HCT116 (cell line): ENCODE measurements at regions not wholly inside any gene's neighbourhood (a gene's known extent, or its start where the extent isn't known, plus 50 kb on each side); places are given as distances from the start of the nearest gene placed in this dataset.

ENCODE experiments used
- ATAC-seq: fragments of 200-7000 bp; cut with Tn5 transposase; 2 replicates; pipeline ENCODE4 v1.9.1; 2020; ENCODE audit warnings: mild to moderate bottlenecking, moderate library complexity
- BruUV-seq: library from RNA; stranded (reverse); fragments of 400-500 nt; replicated peaks from 2 replicates; lab custom pipeline; 2021; lab: Mats Ljungman, UMichigan
- CTCF ChIA-PET: fragments of 300-600 bp; sonication (Branson Sonifier 250); formaldehyde crosslinking; loops from one replicate; lab custom pipeline; 2021; ENCODE audit warnings: antibody characterized with exemption; lab: Charles Lee
- POLR2A ChIA-PET: fragments of 300-600, 350-600 bp; sonication (Branson Sonifier 250); formaldehyde crosslinking; loops from one replicate; lab custom pipeline; 2021; ENCODE audit warnings: antibody characterized with exemption; lab: Charles Lee
- RAD21 ChIA-PET, 2 experiments: fragments of 300-600 bp; sonication (Branson Sonifier 250); formaldehyde crosslinking; loops; one replicate each; lab custom pipeline; 2023; ENCODE audit warnings: low total read pairs in 2 of 2; ENCODE audit not compliant: uncharacterized antibody in 2 of 2, unreplicated experiment in 2 of 2, low non-redundant PET in 1 of 2; lab: Charles Lee
- DNase-seq: peaks from one replicate; pipeline ENCODE4 v3.0.0-alpha.2; 2010; ENCODE audit warnings: low read depth, low spot score
- H2AFZ ChIP-seq: fragments of 200-600 bp; shearing (Covaris generic), sonication (generic); 2 replicates; pipeline ENCODE4 v1.6.1; 2017; ENCODE audit warnings: low read depth, mixed run types, mixed read lengths, antibody characterized with exemption, low read length; ENCODE audit not compliant: poor library complexity, severe bottlenecking
- H3K27ac ChIP-seq: 2 replicates; pipeline ENCODE4 v1.5.1; 2012; ENCODE audit warnings: low read depth, low read length
- H3K27me3 ChIP-seq: fragments of 200-600 bp; sonication (generic); 2 replicates; pipeline ENCODE4 v1.6.1; 2016; ENCODE audit warnings: mixed run types, low read length, mixed read lengths; ENCODE audit not compliant: insufficient read depth
- H3K36me3 ChIP-seq, 2 experiments: fragments of 200-500 bp in 1 of 2; fragments of 200-600 bp in 1 of 2; sonication (Bioruptor generic) in 1 of 2; sonication (generic) in 1 of 2; 2 replicates each; pipeline versions ENCODE4 v1.5.1 to v1.6.1; 2014 to 2016; ENCODE audit warnings: low read length in 2 of 2, inconsistent platforms in 1 of 2, mixed read lengths in 1 of 2, mixed run types in 1 of 2; ENCODE audit not compliant: insufficient read depth in 2 of 2, control insufficient read depth in 1 of 2
- H3K4me1 ChIP-seq, 2 experiments: fragments of 200-600 bp in 1 of 2; sonication (generic) in 1 of 2; 2 replicates each; pipeline versions ENCODE4 v1.5.1 to v1.6.1; 2012 to 2017; ENCODE audit warnings: low read length in 2 of 2, inconsistent platforms in 1 of 2, mild to moderate bottlenecking in 1 of 2, mixed read lengths in 1 of 2, mixed run types in 1 of 2, moderate library complexity in 1 of 2; ENCODE audit not compliant: insufficient read depth in 2 of 2, control insufficient read depth in 1 of 2
- H3K4me2 ChIP-seq: fragments of 200-600 bp; sonication (generic); 2 replicates; pipeline ENCODE4 v1.6.1; 2017; ENCODE audit warnings: mixed run types, low read length, mixed read lengths
- H3K4me3 ChIP-seq, 2 experiments: fragments of 200-600 bp in 1 of 2; sonication (generic) in 1 of 2; replicated peaks in 1 of 2; 2 replicates each; pipeline ENCODE4 v1.5.1; 2011 to 2016; ENCODE audit warnings: low read length in 2 of 2, control low read depth in 1 of 2, low read depth in 1 of 2, mild to moderate bottlenecking in 1 of 2, mixed read lengths in 1 of 2, mixed run types in 1 of 2
- H3K79me2 ChIP-seq: fragments of 200-600 bp; sonication (generic); 2 replicates; pipeline ENCODE4 v1.6.1; 2017; ENCODE audit warnings: mild to moderate bottlenecking, mixed run types, low read length, moderate library complexity, mixed read lengths; ENCODE audit not compliant: insufficient read depth
- H3K9ac ChIP-seq: fragments of 200-600 bp; sonication (generic); 2 replicates; pipeline ENCODE4 v1.6.1; 2016; ENCODE audit warnings: low read length, mixed read lengths
- H3K9me2 ChIP-seq: fragments of 200-600 bp; sonication (generic), shearing (Covaris generic); 2 replicates; pipeline ENCODE4 v1.6.1; 2017; ENCODE audit warnings: mixed run types, mild to moderate bottlenecking, moderate library complexity; ENCODE audit not compliant: insufficient read depth
- H3K9me3 ChIP-seq, 2 experiments: fragments of 200-500 bp in 1 of 2; fragments of 200-600 bp in 1 of 2; sonication (Bioruptor generic) in 1 of 2; sonication (generic) in 1 of 2; 2 replicates each; pipeline ENCODE4 v1.6.1; 2014 to 2017; ENCODE audit warnings: low read length in 2 of 2, mixed read lengths in 2 of 2, inconsistent platforms in 1 of 2, low read depth in 1 of 2, mild to moderate bottlenecking in 1 of 2, mixed run types in 1 of 2, moderate library complexity in 1 of 2; ENCODE audit not compliant: control insufficient read depth in 1 of 2, insufficient read depth in 1 of 2
- H4K20me1 ChIP-seq: fragments of 200-600 bp; sonication (generic), shearing (Covaris generic); 2 replicates; pipeline ENCODE4 v1.6.1; 2017; ENCODE audit warnings: mixed run types, mild to moderate bottlenecking, moderate library complexity; ENCODE audit not compliant: insufficient read depth
- CEBPB ChIP-seq: IDR thresholded peaks from 2 replicates; pipeline ENCODE4 v1.6.1; 2012; ENCODE audit warnings: low read depth
- CTCF ChIP-seq, 3 experiments: fragments of 200-600 bp in 1 of 3; sonication (generic) in 1 of 3; IDR thresholded peaks in 2 of 3; conservative IDR thresholded peaks in 1 of 3; 2 replicates each; pipeline ENCODE4 v1.5.1; 2012 to 2017; ENCODE audit warnings: low read depth in 2 of 3, low read length in 2 of 3, antibody characterized with exemption in 1 of 3, borderline replicate concordance in 1 of 3, control low read depth in 1 of 3, mild to moderate bottlenecking in 1 of 3, mixed read lengths in 1 of 3, mixed run types in 1 of 3, moderate library complexity in 1 of 3; ENCODE audit not compliant: insufficient read depth in 1 of 3
- EGR1 ChIP-seq: IDR thresholded peaks from 2 replicates; pipeline ENCODE4 v1.6.1; 2012; ENCODE audit warnings: low read depth
- ELF1 ChIP-seq: IDR thresholded peaks from 2 replicates; pipeline ENCODE4 v1.6.1; 2012; ENCODE audit warnings: low read depth, borderline replicate concordance
- EZH2phosphoT487 ChIP-seq: fragments of 200-600 bp; IDR thresholded peaks from 2 replicates; pipeline ENCODE4 v1.6.1; 2018; ENCODE audit warnings: antibody characterized with exemption, borderline replicate concordance
- JUND ChIP-seq: IDR thresholded peaks from 2 replicates; pipeline ENCODE4 v1.6.1; 2012
- MAX ChIP-seq: IDR thresholded peaks from 2 replicates; pipeline ENCODE4 v1.6.1; 2012
- POLR2AphosphoS5 ChIP-seq: IDR thresholded peaks from 2 replicates; pipeline ENCODE4 v1.6.1; 2011; ENCODE audit warnings: mild to moderate bottlenecking, low read depth, low read length, moderate library complexity
- RAD21 ChIP-seq: IDR thresholded peaks from 2 replicates; pipeline ENCODE4 v1.6.1; 2012; ENCODE audit warnings: low read depth, mild to moderate bottlenecking
- SIN3A ChIP-seq: IDR thresholded peaks from 2 replicates; pipeline ENCODE4 v1.6.1; 2012; ENCODE audit warnings: low read depth
- SP1 ChIP-seq: IDR thresholded peaks from 2 replicates; pipeline ENCODE4 v1.6.1; 2012; ENCODE audit warnings: low read depth
- SRF ChIP-seq: IDR thresholded peaks from 2 replicates; pipeline ENCODE4 v1.6.1; 2012; ENCODE audit warnings: low read depth
- YY1 ChIP-seq: IDR thresholded peaks from 2 replicates; pipeline ENCODE4 v1.6.1; 2011; ENCODE audit warnings: low read length, low read depth, moderate library complexity, mild to moderate bottlenecking; ENCODE audit not compliant: insufficient replicate concordance; ENCODE audit errors: extremely low read depth
- ZNF274 ChIP-seq: fragments of 200-500 bp; sonication (Bioruptor generic); IDR thresholded peaks from 2 replicates; pipeline ENCODE4 v1.6.1; 2014; ENCODE audit warnings: mild to moderate bottlenecking, low read depth, low read length, inconsistent platforms
- intact Hi-C: fragments of 100-400 bp; cut with micrococcal nuclease; formaldehyde crosslinking; loops from 2 replicates; pipeline ENCODE4 v1.10.0; 2022
- TF ChIP-seq, protein P1 (sequence below): IDR thresholded peaks from 2 replicates; pipeline ENCODE4 v1.6.1; 2012

DNA sequence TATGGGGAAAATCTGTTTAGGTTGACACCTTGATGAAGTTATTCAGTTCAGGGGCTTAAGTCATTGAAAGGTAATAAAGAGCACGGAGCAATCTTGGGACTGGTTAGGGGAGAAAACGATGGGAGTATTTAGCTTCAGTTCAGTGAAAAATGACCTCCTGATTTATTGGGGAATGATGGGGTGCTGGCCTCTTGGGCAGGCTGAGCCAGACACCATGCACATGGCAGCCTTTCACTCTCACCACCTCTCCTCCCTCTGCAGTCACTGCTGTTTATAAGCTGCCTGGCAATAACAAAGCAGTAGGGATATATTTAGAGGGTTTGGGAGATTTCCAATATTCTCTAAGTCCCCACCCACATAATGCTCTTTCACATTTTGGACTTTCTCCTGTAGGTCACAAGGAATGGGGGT, 140.5 kb upstream of the HS3ST2 start:
- BruUV-seq, result no TSS peak

GRCh38 chr16:22674832-22675191, 139.2 kb upstream of the HS3ST2 start:
- BruUV-seq, result no TSS peak
- intact Hi-C loops, result loop anchor here (5.0 kb wide), 3 partner anchors 353 to 1823 kb away; partner anchors contain the start of gene LDAF1
- ATAC-seq (no peak), DNase-seq (no peak)
- Histone ChIP-seq H3K9me2 (no peaks in the 10 kb centered on the region), H3K4me3 (no peak overlapping the region), H3K27ac (no peak overlapping the region), H3K9me3 (no peaks in the 10 kb centered on the region), H2AFZ (no peak overlapping the region), H3K79me2 (no peaks in the 10 kb centered on the region), H3K9ac (no peak overlapping the region), H3K36me3 (no peaks in the 10 kb centered on the region), H3K4me1 (peaks cover 0 to 9% of the 10 kb centered on the region in 2 experiments; a peak in 2 of 4 replicates), H3K4me2 (no peak overlapping the region), H3K27me3 (peaks cover 52% of the 10 kb centered on the region), H4K20me1 (no peaks in the 10 kb centered on the region)
- RAD21 ChIA-PET, result no interaction called here
- POLR2A ChIA-PET, result no interaction called here
- CTCF ChIA-PET, result no interaction called here
- TF ChIP-seq CEBPB (no peak), SRF (no peak), JUND (no peak), ZNF274 (no peak), ELF1 (no peak), EGR1 (no peak), RAD21 (no peak), SIN3A (no peak), POLR2AphosphoS5 (no peak), MAX (no peak), EZH2phosphoT487 (no peak)
- TF ChIP-seq, protein P1, sequence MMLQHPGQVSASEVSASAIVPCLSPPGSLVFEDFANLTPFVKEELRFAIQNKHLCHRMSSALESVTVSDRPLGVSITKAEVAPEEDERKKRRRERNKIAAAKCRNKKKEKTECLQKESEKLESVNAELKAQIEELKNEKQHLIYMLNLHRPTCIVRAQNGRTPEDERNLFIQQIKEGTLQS, result no peak

More for the DNA sequence above, 140.5 kb upstream of the HS3ST2 start:
- H3K9ac ChIP-seq, result no peak overlapping the region
- no peak for ATAC-seq
- DNase-seq, result no peak
- H3K27ac ChIP-seq, result no peak overlapping the region
- ChIA-PET POLR2A (no interaction called here), RAD21 (no interaction called here), CTCF (no interaction called here)
- H3K4me2 ChIP-seq, result no peak overlapping the region
- H3K9me2 ChIP-seq, result no peaks in the 10 kb centered on the region
- H3K36me3 ChIP-seq, result no peaks in the 10 kb centered on the region
- TF ChIP-seq SP1 (no peak), POLR2AphosphoS5 (no peak), CTCF (IDR thresholded peaks at IDR 0.05 in 2 of 3, conservative IDR thresholded peaks at IDR 0.05 in 1 of 3; ENCODE audit: borderline replicate concordance in 1 of 3, insufficient read depth in 1 of 3, low read depth in 2 of 3, low read length in 2 of 3) (no peak), EGR1 (no peak), YY1 (no peak)
- intact Hi-C loops, result loop anchor here (5.0 kb wide), 1 partner anchor 1516 kb away; the partner anchor contains the start of gene LDAF1
- H3K79me2 ChIP-seq, result no peaks in the 10 kb centered on the region
- H4K20me1 ChIP-seq, result no peaks in the 10 kb centered on the region
- H3K27me3 ChIP-seq, result peaks cover 42% of the 10 kb centered on the region
- H3K4me3 ChIP-seq, result no peak overlapping the region
- no peaks in the 10 kb centered on the region for H3K9me3 ChIP-seq
- no peak overlapping the region for H2AFZ ChIP-seq
- H3K4me1 ChIP-seq, result peaks cover 0 to 9% of the 10 kb centered on the region in 2 experiments; a peak in 2 of 4 replicates
